ENCODE measurements at regions not wholly inside any gene's neighbourhood (a gene's known extent, or its start where the extent isn't known, plus 50 kb on each side); places are given as distances from the start of the nearest gene placed in this dataset.

GRCh38 chr2:235430366-235431083, 63.3 kb upstream of the AGAP1 start:
- TF ChIP-seq GABPA (IDR thresholded peaks at IDR 0.05; ENCODE audit: low read depth) = no peak
- TF ChIP-seq POLR2AphosphoS5 (IDR thresholded peaks at IDR 0.05; ENCODE audit: low read depth) = no peak
- TF ChIP-seq CTCF (IDR thresholded peaks at IDR 0.05; ENCODE audit: insufficient read depth, low read length) = no peak
- no peak for TF ChIP-seq REST (IDR thresholded peaks at IDR 0.05; ENCODE audit: insufficient replicate concordance, low read depth)
- no peak for TF ChIP-seq SPI1 (IDR thresholded peaks at IDR 0.05; ENCODE audit: borderline replicate concordance, low read depth)
- Histone ChIP-seq H3K27ac (replicated peaks) (no peak overlapping the region), H3K27me3 (ENCODE audit: insufficient read depth, poor library complexity, severe bottlenecking) (no peaks in the 10 kb centered on the region), H3K4me3 (replicated peaks; ENCODE audit: insufficient read depth, low read length) (no peak overlapping the region)
- no peak for DNase-seq (ENCODE audit: low read depth in 1 of 2, low spot score in 1 of 2)

GRCh38 chr2:235432741-235433520, 60.9 kb upstream of the AGAP1 start:
- Histone ChIP-seq H3K4me3 (replicated peaks; ENCODE audit: insufficient read depth, low read length) (no peak overlapping the region), H3K27ac (replicated peaks) (no peak overlapping the region), H3K27me3 (ENCODE audit: insufficient read depth, poor library complexity, severe bottlenecking) (no peaks in the 10 kb centered on the region)
- TF ChIP-seq SPI1 (IDR thresholded peaks at IDR 0.05; ENCODE audit: borderline replicate concordance, low read depth) = no peak
- TF ChIP-seq POLR2AphosphoS5 (IDR thresholded peaks at IDR 0.05; ENCODE audit: low read depth) = no peak
- no peak for TF ChIP-seq CTCF (IDR thresholded peaks at IDR 0.05; ENCODE audit: insufficient read depth, low read length)
- TF ChIP-seq GABPA (IDR thresholded peaks at IDR 0.05; ENCODE audit: low read depth) = no peak
- TF ChIP-seq REST (IDR thresholded peaks at IDR 0.05; ENCODE audit: insufficient replicate concordance, low read depth) = no peak
- DNase-seq (ENCODE audit: low read depth in 1 of 2, low spot score in 1 of 2) = no peak

GRCh38 chr2:235433860-235434259, 60.0 kb upstream of the AGAP1 start:
- no peak overlapping the region for H3K4me3 ChIP-seq (replicated peaks; ENCODE audit: insufficient read depth, low read length)
- TF ChIP-seq REST (IDR thresholded peaks at IDR 0.05; ENCODE audit: insufficient replicate concordance, low read depth) (no peak), SPI1 (IDR thresholded peaks at IDR 0.05; ENCODE audit: borderline replicate concordance, low read depth) (no peak), POLR2AphosphoS5 (IDR thresholded peaks at IDR 0.05; ENCODE audit: low read depth) (no peak), CTCF (IDR thresholded peaks at IDR 0.05; ENCODE audit: insufficient read depth, low read length) (no peak), GABPA (IDR thresholded peaks at IDR 0.05; ENCODE audit: low read depth) (no peak)
- no peak overlapping the region for H3K27ac ChIP-seq (replicated peaks)
- no peak for DNase-seq (ENCODE audit: low read depth in 1 of 2, low spot score in 1 of 2)
- H3K27me3 ChIP-seq (ENCODE audit: insufficient read depth, poor library complexity, severe bottlenecking) = no peaks in the 10 kb centered on the region
